Central memory CD8-positive, alpha-beta T cell (primary cell): ENCODE measurements at regions not wholly inside any gene's neighbourhood (a gene's known extent, or its start where the extent isn't known, plus 50 kb on each side); places are given as distances from the start of the nearest gene placed in this dataset.

Experiments used
- ATAC-seq: fragments of 150-1000 bp; cut with Tn5 transposase; replicated peaks from 2 replicates; pipeline ENCODE4 v1.10.0; 2022; ENCODE audit warnings: mild to moderate bottlenecking, moderate FRiP score, moderate number of reproducible peaks; ENCODE audit not compliant: poor library complexity, severe bottlenecking; ENCODE audit errors: extremely low read depth
- DNase-seq, 2 donors: peaks; one replicate each; pipeline ENCODE4 v3.0.0; 2021; ENCODE audit warnings: low spot score in 2 of 2
- H3K27ac Mint-ChIP-seq: one replicate; pipeline ENCODE4 v1.8.0; 2022; ENCODE audit warnings: low read depth, mild to moderate bottlenecking, moderate library complexity, mixed read lengths
- H3K27me3 Mint-ChIP-seq: one replicate; pipeline ENCODE4 v1.8.0; 2022; ENCODE audit warnings: mixed read lengths
- H3K36me3 Mint-ChIP-seq: one replicate; pipeline ENCODE4 v1.8.0; 2022; ENCODE audit warnings: mild to moderate bottlenecking, moderate library complexity, mixed read lengths; ENCODE audit not compliant: insufficient read depth
- H3K4me1 Mint-ChIP-seq: one replicate; pipeline ENCODE4 v1.8.0; 2022; ENCODE audit warnings: mixed read lengths
- H3K4me3 Mint-ChIP-seq: one replicate; pipeline ENCODE4 v1.8.0; 2022; ENCODE audit warnings: mild to moderate bottlenecking, moderate library complexity, mixed read lengths
- H3K9me3 Mint-ChIP-seq: one replicate; pipeline ENCODE4 v1.8.0; 2022; ENCODE audit warnings: mixed read lengths

GRCh38 chr9:27765266-27766072 lies 192.2 kb upstream of the C9orf72 start:
- H3K4me3 Mint-ChIP-seq, result no peak overlapping the region
- H3K4me1 Mint-ChIP-seq, result no peaks in the 10 kb centered on the region
- no peak for DNase-seq
- no peaks in the 10 kb centered on the region for H3K27me3 Mint-ChIP-seq
- ATAC-seq, result no peak
- H3K36me3 Mint-ChIP-seq, result no peaks in the 10 kb centered on the region
- no peaks in the 10 kb centered on the region for H3K9me3 Mint-ChIP-seq
- no peak overlapping the region for H3K27ac Mint-ChIP-seq

GRCh38 chr9:27766073-27766835 lies 193.0 kb upstream of the C9orf72 start:
- Mint-ChIP-seq H3K27me3 (no peaks in the 10 kb centered on the region), H3K9me3 (no peaks in the 10 kb centered on the region), H3K4me3 (no peak overlapping the region), H3K36me3 (no peaks in the 10 kb centered on the region), H3K27ac (no peak overlapping the region), H3K4me1 (no peaks in the 10 kb centered on the region)
- ATAC-seq (no peak), DNase-seq (no peak)

GRCh38 chr9:27768781-27769180 lies 195.5 kb upstream of the C9orf72 start:
- H3K27ac Mint-ChIP-seq, result no peak overlapping the region
- H3K27me3 Mint-ChIP-seq, result no peaks in the 10 kb centered on the region
- H3K36me3 Mint-ChIP-seq, result no peaks in the 10 kb centered on the region
- DNase-seq (no peak), ATAC-seq (no peak)
- no peak overlapping the region for H3K4me3 Mint-ChIP-seq
- no peaks in the 10 kb centered on the region for H3K9me3 Mint-ChIP-seq
- no peaks in the 10 kb centered on the region for H3K4me1 Mint-ChIP-seq

GRCh38 chr9:27770541-27770940 lies 197.3 kb upstream of the C9orf72 start:
- Mint-ChIP-seq H3K27me3 (no peaks in the 10 kb centered on the region), H3K36me3 (no peaks in the 10 kb centered on the region), H3K4me1 (no peaks in the 10 kb centered on the region), H3K27ac (no peak overlapping the region), H3K9me3 (no peaks in the 10 kb centered on the region), H3K4me3 (no peak overlapping the region)
- DNase-seq (no peak), ATAC-seq (no peak)

GRCh38 chr9:27771803-27772545 lies 198.7 kb upstream of the C9orf72 start:
- H3K4me1 Mint-ChIP-seq, result no peaks in the 10 kb centered on the region
- H3K9me3 Mint-ChIP-seq, result no peaks in the 10 kb centered on the region
- ATAC-seq (no peak), DNase-seq (no peak)
- H3K36me3 Mint-ChIP-seq, result no peaks in the 10 kb centered on the region
- H3K4me3 Mint-ChIP-seq, result no peak overlapping the region
- H3K27ac Mint-ChIP-seq, result no peak overlapping the region
- no peaks in the 10 kb centered on the region for H3K27me3 Mint-ChIP-seq

GRCh38 chr9:27784847-27785713 lies 211.8 kb upstream of the C9orf72 start:
- no peaks in the 10 kb centered on the region for H3K36me3 Mint-ChIP-seq
- H3K4me3 Mint-ChIP-seq, result no peak overlapping the region
- DNase-seq, result no peak
- no peaks in the 10 kb centered on the region for H3K4me1 Mint-ChIP-seq
- H3K27ac Mint-ChIP-seq, result no peak overlapping the region
- no peaks in the 10 kb centered on the region for H3K27me3 Mint-ChIP-seq
- no peak for ATAC-seq
- peaks cover 14% of the 10 kb centered on the region for H3K9me3 Mint-ChIP-seq

GRCh38 chr9:27785714-27786100 lies 212.4 kb upstream of the C9orf72 start:
- ATAC-seq (no peak), DNase-seq (no peak)
- Mint-ChIP-seq H3K9me3 (peaks cover 14% of the 10 kb centered on the region), H3K27me3 (no peaks in the 10 kb centered on the region), H3K4me3 (no peak overlapping the region), H3K4me1 (no peaks in the 10 kb centered on the region), H3K27ac (no peak overlapping the region), H3K36me3 (no peaks in the 10 kb centered on the region)

- Mint-ChIP-seq H3K4me1 (no peaks in the 10 kb centered on the region), H3K9me3 (peaks cover 12% of the 10 kb centered on the region), H3K27ac (no peak overlapping the region), H3K36me3 (no peaks in the 10 kb centered on the region), H3K27me3 (no peaks in the 10 kb centered on the region), H3K4me3 (no peak overlapping the region)
- ATAC-seq (no peak), DNase-seq (no peak)
These were observed 214.6 kb upstream of the C9orf72 start for GRCh38 chr9:27787891-27788290.

- DNase-seq (no peak), ATAC-seq (no peak)
- H3K4me1 Mint-ChIP-seq, result no peaks in the 10 kb centered on the region
- H3K27me3 Mint-ChIP-seq, result no peaks in the 10 kb centered on the region
- no peaks in the 10 kb centered on the region for H3K36me3 Mint-ChIP-seq
- no peak overlapping the region for H3K27ac Mint-ChIP-seq
- no peak overlapping the region for H3K4me3 Mint-ChIP-seq
- peaks cover 17% of the 10 kb centered on the region for H3K9me3 Mint-ChIP-seq
These were observed 218.0 kb upstream of the C9orf72 start for GRCh38 chr9:27791311-27791710.

- Mint-ChIP-seq H3K4me1 (no peaks in the 10 kb centered on the region), H3K9me3 (peaks cover 17% of the 10 kb centered on the region)
These were observed 219.8 kb upstream of the C9orf72 start for GRCh38 chr9:27792971-27793689.

GRCh38 chr9:27799326-27799725 lies 226.0 kb upstream of the C9orf72 start:
- Mint-ChIP-seq H3K27me3 (no peaks in the 10 kb centered on the region), H3K9me3 (peaks cover 8% of the 10 kb centered on the region), H3K4me1 (no peaks in the 10 kb centered on the region), H3K27ac (no peak overlapping the region), H3K36me3 (peaks cover 2% of the 10 kb centered on the region), H3K4me3 (no peak overlapping the region)
- no peak for ATAC-seq
- no peak for DNase-seq

More at GRCh38 chr9:27792971-27793689, 219.8 kb upstream of the C9orf72 start:
- peaks cover 2% of the 10 kb centered on the region for H3K36me3 Mint-ChIP-seq
- no peak overlapping the region for H3K27ac Mint-ChIP-seq
- ATAC-seq, result no peak
- H3K4me3 Mint-ChIP-seq, result no peak overlapping the region
- H3K27me3 Mint-ChIP-seq, result no peaks in the 10 kb centered on the region
- DNase-seq, result no peak
